ENCODE measurements at regions not wholly inside any gene's neighbourhood (a gene's known extent, or its start where the extent isn't known, plus 50 kb on each side); places are given as distances from the start of the nearest gene placed in this dataset.
"Not testable (repeated sequence)": the region's sequence is repeated elsewhere in the genome, so short reads cannot be mapped to it uniquely, and the experiment has no call there.

DNA sequence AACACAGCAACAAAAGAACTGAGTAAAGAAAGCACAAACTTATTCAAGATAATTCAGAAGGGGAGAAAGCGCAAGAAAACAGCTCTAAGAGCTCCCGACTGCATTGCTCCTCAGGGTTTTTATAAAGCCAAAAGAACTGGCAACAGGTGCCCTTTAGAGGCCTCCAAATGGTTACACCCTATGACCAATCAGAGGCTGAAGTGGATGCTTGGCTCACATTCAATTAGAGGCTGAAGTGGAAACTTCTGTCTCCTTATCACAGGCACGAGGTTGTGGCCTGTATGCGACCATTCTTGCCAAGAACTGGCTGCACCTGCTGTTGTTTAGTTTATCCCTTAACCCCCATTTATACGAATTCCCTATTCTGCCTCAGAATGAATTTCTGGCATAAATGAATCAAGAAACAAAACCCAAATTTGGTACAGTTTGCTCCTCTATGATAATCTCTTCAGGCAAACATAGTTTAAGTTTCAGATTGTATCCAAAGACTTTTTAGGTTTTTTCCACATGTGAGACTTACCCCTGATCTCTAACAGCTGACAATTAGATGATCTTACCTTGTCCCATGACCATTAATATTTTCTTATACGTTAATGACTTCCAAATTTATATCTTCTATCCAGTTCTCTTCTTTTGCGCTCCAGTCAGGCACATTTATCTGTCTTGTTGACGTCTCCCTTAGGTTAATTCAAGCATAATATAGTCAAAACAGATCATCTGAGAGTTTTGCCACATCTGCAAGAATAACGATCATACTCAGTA, 504.8 kb downstream of the NXPH1 start:
- DNase-seq, result no peak

DNA sequence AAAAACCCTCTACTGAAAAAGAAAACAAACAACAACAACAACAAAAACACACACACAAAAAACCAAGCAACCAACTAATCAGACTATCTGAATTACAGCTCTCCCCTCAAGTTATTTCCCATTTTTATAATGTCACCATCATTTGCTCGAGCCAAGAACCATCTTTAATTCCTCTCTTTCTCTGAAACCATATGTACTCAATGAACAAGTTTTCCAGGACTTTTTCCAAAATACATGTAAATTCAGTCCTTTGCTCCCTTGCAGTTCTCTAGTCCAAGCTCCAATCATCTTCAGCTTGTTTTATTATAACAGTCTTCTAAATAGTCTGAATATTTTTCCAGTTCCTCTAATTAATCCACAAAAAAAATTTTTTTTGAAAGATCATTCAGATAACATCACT, 506.0 kb downstream of the NXPH1 start:
- no peak for DNase-seq

DNA sequence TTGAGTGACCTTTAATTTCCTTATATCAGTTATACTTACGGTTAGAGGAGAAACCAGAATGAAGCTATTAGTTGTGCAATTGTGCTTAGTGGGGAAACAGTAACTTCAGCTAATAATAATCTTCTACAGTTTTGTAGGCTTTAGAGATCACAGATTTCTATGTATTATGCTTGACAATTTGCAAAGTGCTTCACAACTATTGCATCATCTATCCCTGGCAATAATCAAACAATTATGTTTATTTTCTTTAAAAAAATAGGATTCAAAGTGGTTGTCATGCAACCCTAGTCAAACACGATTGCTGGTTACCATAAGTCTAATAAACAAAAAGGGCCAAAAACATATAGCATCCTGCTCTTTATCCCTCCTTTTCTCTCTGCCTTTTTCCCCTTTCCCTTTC, 530.3 kb downstream of the NXPH1 start:
- DNase-seq, result no peak

DNA sequence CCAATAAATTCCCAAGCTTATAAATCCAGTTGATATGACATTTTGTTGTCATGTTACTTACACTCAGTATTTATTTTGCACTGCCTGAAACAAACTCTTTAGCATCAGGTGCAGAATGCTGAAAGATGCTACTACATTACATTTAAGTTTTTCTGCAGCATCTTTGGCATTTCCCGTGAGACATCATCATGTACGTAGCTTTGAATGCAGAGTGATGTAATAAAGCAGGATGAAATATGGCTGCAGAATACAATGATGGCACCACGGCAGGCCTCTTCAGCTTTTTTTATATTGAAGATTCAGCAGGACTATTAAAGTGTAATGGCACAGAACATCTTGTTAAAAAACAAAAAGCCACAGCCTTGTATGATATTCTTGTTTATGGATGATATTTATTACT, 531.8 kb downstream of the NXPH1 start:
- DNase-seq, result no peak

DNA sequence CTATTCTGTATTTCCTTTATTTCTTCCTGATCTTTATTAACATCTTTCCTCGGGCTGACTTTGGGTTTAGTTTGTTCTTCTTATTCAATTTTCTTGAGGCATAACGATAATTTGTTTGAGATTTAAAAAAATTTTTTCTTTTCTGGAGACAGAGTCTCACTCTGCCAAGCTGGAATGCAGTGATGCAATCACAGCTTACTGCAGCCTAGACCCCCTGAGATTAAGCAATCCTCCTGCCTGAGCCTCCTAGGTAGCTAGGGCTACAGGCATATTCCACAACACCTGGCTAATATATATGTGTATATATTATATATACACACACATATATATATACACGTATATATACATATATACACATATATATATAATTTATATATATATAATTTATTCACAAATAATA, 540.2 kb downstream of the NXPH1 start:
- DNase-seq, result no peak

DNA sequence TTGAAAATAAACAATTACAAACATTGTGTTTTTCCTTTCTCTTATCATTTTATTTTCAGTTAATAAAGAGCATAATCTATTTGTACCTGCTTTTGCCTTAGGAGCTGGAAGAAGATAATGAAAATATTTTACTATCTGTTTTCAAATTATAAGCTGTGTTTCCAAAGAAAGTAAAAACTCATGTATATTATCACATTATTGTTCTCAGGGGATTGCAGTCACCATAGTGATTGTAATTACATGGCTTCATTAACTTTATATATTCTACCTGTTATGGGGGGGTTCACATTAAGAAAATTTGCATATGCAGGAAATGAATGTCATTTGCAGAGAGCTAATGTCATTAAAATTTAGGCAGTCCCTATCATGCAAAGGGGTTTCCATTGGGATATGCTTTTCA, 542.3 kb downstream of the NXPH1 start:
- DNase-seq, result no peak

DNA sequence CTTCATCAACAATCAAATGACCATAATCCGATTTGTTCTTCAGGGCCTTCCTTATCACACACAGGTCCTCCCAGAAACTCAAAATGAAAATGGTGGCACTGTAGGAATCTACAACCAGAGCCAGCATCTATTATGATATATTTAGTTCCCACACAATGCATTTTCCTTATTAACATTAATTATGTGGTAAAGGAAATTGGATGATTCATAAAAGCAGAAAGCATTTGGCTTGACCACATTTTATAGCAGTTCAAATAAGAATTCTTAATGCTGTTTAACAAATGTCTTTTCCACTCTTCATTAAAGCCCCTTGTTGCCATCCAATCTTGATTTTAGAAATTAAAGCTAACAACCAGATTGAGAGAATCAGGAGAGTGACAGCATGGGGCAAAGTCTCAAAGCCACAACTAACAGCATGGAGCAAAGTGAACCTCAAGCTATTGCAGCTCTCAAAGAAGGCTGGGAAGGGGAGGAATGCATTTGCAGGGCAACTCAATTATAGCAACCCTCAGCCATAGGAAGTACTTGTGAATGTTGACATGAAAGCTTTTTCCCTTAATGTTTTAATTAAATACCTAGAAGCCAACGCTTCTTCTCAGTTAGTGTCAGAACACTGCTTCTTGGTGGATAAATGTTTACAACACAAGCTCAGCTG, 549.1 kb downstream of the NXPH1 start:
- no peak for DNase-seq

DNA sequence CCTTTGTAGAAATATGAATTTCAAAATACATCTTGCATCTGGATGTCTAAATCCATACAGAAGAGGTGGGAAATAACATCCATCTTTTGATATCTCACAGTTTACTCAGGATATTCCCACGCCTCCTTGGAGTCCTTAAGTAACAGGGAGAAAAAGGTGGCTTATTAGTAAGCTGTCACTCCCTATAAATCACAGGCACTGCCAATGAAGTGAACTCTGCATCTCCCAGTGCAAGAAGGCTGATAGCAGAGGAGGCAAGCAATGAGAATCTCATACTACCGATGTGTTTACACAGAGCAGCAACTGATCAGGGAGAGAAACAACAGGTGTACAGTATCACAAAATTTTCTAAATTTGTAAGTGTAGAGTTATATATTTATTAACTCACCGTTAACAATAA, 551.8 kb downstream of the NXPH1 start:
- DNase-seq, result no peak

DNA sequence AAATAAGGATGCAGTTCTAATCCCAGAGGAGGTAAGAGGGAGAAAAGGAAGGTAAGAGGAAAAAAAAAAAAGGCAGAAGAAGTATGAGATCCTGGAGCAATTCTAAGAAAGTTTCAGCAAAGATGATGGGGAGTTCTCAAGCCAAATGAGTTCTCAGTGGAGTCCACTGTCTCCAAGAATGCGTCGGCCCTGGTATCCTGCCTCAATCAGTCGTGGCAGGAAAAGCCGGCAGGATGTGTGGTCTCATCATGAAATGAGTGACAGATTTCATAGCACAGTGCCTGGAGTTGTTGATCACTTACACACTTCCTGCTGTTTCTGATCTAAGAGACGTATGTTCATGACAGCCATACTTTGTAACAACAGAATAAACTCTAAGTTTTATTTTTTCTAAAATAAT, 554.9 kb downstream of the NXPH1 start:
- no peak for DNase-seq

DNA sequence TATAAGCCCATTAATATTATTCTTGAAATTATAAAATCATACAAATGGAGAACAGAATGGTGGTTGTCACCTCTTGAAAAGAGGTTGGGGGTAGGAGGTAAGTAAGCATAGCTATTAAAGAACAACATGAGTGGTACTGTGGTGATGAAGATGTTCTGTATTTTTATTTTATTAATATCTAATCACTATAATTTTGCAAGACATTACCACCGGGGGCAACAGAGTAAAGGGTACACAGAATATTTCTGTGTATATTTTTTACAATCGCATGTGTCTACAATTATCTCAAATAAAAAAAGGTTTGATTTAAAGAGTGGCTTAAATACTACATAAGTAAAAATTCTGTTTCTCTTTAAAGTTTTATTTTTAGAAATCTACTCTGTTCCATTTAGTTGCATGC, 557.8 kb downstream of the NXPH1 start:
- no peak for DNase-seq

DNA sequence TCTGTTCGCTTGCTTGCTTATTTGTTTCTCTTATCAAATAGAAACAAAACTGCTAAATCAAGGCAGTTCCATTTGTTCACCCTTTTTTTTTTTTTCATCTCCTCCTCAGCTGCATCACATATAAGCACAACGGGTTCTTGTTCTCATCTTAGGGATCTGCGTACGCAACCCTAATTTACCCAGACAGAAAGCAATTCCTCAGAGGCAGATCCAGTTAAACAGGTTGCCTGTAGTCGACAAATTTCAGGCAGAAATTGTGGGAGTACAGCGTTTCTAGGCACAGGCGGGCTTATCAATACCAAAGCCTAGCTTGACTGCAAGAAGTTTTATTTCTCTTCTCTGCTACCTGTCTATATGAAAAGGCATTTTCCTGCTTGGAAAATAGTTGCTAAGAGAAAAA, 565.4 kb downstream of the NXPH1 start:
- no peak for DNase-seq

DNA sequence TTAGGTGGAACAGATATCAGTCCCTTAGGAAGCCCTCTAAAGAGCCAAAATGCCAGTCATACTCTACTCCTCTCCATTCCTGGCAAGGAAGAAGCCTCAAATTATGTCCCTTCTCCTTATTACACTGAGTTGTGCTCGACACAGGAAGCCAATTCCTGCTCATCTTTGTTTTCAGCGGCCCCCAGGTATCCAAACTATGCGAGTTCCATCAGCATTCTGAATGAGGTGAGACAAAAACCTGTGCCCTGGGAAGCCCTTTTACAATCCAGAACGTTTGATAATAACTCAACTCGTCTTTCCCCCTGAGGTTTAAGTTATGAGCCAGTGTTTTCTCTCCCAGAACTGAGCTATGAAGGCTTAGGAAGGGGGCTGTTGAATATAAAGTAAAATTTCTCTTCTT, 580.5 kb downstream of the NXPH1 start:
- DNase-seq, result no peak

DNA sequence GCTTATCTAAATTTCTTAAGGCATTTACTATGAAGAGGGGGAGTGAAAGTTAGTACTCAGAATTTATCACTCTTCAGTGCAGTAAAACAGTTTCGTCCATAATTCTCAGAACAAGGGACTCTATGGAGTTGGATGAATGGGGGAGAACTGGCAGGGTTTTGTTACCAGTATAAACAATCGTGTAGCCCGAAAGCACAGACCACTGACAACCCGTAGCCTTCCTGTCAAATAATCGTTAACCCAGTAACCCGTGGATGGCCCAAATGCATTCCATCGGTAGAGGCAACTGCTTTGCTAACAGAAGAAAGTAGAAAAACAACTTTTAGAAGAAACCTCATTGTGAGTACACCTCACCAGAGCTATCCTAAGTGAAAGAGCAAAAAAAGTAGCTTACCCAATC, 583.9 kb downstream of the NXPH1 start:
- DNase-seq, result no peak

DNA sequence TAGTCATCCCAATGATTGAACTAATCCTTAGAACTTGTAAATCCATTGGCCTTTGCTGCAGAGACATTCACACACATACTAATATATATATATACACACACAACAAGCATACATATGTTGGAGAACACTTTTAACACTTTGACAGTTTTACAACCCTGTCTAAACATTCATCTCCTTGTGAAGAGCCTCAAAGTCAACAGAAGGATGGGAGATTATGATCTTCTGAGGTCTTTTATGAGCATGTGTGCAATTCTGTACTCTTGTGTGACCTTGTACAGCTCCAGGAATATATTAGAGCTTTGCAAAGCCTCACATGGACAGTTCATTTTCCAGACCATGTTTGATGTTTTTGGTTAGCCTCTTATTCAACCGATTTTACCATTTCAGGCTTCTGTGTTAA, 589.0 kb downstream of the NXPH1 start:
- DNase-seq, result no peak

DNA sequence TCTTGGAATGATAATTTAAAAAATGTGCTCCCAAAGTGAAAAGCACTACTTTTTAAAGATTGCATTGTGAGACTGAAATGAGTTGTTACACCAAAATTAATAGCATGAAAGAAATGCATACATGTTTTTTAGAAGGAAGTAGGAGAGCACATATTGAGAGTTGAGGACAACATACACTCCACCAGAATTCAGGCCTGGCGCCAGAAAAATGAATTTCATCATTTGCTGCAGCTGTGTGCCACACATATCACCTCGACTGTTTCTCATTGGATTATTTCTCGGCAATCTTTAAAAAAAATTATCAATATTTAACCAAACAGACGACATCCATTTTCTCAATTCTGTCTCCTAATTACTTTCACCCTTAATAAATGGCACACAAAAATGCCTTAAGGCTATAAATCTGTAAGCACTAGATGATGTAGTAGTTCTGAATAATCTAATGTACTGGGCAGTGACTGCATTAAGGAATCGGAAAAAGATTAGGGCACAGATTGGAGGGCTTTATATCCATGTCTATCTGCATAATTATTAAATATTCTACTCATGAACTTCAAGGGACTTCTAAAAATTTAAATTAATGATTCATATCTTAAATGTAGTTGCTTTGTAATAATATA, 590.4 kb downstream of the NXPH1 start:
- DNase-seq, result no peak

DNA sequence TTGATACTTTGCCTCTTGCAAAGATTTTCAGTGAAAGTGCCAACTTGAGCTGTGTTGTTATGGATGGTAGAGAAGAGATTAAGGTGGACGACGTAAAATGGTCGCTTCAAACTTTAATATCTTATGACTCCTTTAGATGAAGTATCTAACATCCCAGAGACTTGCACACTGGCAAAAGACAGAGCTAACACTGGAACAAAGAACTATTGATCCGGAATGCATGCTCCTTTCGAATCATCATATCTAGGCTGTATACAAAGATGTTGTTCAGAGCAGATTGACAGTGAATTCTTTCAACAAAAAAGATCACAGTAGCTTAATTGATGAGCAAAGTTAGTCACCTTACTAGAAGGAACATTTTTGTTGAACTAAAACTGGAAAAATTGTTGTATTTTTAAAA, 592.7 kb downstream of the NXPH1 start:
- no peak for DNase-seq

DNA sequence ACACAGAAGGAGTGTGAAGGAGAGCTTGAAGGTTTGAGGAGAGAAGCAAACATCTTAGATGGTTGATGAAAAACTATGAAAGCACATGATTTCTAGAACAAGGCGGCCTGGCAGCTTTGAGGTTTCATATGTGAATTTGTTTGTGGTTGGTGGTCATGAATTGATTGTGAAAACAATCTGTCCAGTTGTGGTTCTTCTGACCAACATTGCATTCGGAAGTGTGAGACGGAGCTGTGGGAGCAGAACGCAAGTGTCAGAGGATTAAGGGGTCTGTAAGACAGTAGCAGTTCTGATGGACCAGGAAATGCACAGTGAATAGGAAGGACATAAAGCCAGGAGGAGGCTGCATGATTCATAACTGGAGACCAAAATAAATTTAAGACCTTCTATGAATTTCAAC, 594.6 kb downstream of the NXPH1 start:
- DNase-seq, result no peak

DNA sequence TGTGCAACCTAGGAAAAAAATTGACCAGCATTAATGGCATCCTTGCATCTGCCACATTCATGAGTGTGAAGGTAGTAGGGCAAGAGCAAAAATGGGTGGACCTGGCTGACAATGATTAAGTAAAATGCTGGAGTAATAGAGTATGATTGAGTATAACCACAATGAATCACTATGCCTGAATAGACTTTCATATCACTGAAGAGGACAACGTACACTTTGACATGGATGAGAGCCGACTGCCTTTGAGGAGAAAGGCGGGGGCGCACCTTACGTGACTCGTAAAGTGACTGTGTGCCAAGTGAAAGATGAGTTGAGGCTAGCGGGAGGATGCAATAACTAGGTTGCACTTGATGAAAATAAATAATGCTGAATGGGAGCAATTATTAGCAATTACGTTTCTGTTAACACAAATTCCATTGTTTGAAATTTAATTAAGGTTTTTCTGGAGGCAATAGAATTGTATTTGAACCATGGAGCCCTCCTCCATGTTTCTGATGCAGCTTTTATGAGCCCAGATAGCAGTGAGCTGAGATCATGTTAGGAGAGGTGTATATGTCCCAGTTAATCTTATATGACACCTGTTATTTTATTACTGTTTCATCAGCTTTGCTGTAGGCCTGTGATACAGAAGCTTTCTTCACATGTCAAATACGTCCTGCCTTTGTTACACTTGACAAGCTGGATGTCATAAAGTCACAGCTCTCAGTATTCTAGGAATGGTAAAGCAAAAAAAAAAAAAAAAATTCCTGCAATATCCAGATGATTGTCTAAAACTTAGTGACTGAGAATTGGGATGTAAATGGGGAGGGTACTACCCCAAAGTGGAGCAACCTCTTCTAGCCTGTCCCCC, 596.5 kb downstream of the NXPH1 start:
- DNase-seq, result no peak

DNA sequence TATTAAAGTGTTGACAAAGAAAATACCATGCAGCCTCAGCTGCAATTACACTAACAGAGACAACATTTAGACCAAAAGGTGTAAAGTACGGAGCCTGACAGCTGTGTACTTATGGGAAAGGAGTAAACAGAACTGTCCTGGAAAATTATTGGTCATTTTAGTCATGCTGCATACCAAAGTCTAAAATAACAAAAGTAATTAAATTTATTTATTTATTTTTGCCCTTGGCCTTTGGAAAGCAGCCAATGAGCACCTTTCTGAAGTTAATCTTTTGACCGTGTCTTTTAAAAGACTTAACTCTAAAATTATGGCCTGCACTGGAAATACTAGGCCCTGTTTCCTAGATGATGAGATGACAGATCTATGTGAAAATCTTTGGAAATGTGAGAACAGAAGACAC, 597.6 kb downstream of the NXPH1 start:
- no peak for DNase-seq

DNA sequence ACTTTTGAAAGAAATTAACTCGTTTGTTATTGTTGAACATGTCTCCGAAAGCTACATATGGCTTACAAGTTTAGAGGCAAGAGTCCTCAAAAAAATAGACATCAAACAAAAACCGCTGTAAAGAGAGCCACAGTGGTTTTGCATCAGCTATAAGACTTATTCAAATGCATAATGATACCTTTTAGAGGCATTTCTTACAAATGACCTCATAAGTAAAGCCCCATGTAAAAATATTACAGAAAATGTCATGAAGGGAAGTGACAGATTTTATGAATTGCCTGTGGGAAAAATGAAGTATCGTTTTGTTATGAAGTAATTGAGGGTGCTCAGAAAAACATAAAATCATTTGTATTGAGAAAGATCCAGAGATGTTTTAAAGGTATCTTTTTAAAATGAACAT, 598.0 kb downstream of the NXPH1 start:
- no peak for DNase-seq

DNA sequence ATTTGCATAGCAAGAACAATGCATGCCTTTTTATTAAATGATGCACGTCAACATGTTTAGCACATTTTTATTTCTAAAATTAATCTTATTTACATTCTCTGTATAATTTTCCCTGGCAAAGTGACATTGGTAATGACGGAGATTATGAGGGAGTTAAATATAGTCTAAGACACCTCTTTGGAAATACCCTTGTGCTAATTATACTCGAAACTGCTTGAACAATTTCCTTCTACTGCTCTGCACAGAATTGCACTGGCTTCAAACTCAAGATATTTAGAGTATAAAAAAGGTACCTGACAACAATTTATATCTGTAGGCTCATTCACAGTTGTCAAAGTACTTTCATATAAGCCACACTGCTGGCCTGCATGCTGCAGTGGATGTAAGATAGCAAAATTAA, 602.7 kb downstream of the NXPH1 start:
- DNase-seq, result no peak

DNA sequence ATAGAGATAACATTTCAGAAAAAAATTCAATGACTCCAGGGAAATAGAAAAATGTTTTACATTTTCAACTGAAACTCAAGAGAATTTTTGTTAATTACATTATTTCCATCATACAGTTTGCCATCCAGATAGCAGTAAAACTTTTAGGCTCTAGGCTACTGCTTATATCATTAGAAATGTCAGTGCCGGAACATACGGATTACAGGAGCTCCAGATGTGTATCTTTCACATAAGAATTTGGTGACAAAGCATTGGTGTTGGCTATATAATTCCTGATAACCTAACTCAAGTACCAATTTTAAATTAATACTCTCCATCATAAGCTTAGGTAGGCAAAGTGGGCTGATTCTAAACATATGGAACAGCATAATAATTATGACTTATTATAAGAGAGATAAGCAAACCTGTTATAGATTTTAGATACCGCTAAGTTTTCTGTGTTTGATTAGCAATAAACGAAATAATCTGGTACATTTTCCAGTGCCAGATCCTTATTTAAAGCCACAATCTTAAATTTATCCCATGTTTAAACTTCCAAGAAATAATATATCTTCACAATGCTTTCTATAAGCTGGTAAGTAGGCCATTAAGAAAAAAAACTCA, 637.9 kb downstream of the NXPH1 start:
- no peak for DNase-seq

DNA sequence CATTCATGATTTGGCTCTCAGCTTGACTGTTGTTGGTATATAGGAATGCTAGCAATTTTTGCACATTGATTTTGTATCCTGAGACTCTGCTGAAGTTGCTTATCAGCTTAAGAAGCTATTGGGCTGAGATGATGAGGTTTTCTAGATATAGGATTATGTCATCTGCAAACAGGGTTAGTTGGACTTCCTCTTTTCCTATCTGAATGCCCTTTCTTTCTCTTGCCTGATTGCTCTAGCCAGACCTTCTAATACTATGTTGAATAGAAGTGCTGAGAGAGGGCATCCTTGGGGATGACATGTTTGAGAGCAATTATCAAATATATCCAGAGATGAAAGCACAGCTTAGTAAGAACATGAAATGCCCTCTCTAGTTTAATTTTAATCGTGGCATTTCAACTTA, 642.4 kb downstream of the NXPH1 start:
- not testable (repeated sequence) for DNase-seq

Data from EL (cell line).